ENCODE measurements at regions not wholly inside any gene's neighbourhood (a gene's known extent, or its start where the extent isn't known, plus 50 kb on each side); places are given as distances from the start of the nearest gene placed in this dataset.

GRCh38 chr12:115770643-115771042, 506.9 kb downstream of the MED13L start:
- no peak for TF ChIP-seq CTCF (IDR thresholded peaks at IDR 0.05; ENCODE audit: unreplicated experiment)
- no peak for DNase-seq (ENCODE audit: low spot score, unreplicated experiment)
- no peak overlapping the region for H3K4me3 Mint-ChIP-seq (ENCODE audit: low read depth)
- no peaks in the 10 kb centered on the region for H3K4me1 Mint-ChIP-seq (ENCODE audit: low read depth)
- H3K9me3 Mint-ChIP-seq (ENCODE audit: low read depth) = peaks cover 5% of the 10 kb centered on the region
- H3K27me3 Mint-ChIP-seq = peaks cover 3% of the 10 kb centered on the region
- H3K27ac Mint-ChIP-seq = no peak overlapping the region
- no peaks in the 10 kb centered on the region for H3K36me3 Mint-ChIP-seq (ENCODE audit: insufficient read depth)

- Mint-ChIP-seq H3K27me3 (peaks cover 3% of the 10 kb centered on the region), H3K4me3 (ENCODE audit: low read depth) (no peak overlapping the region)
These were observed 509.6 kb downstream of the MED13L start for GRCh38 chr12:115767916-115768315.

GRCh38 chr12:115763982-115764621, 513.4 kb downstream of the MED13L start:
- no peaks in the 10 kb centered on the region for H3K9me3 Mint-ChIP-seq (ENCODE audit: low read depth)
- H3K4me3 Mint-ChIP-seq (ENCODE audit: low read depth) = no peak overlapping the region
- TF ChIP-seq CTCF (IDR thresholded peaks at IDR 0.05; ENCODE audit: unreplicated experiment) = no peak
- peaks cover 7% of the 10 kb centered on the region for H3K27me3 Mint-ChIP-seq
- no peak overlapping the region for H3K27ac Mint-ChIP-seq
- no peak for DNase-seq (ENCODE audit: low spot score, unreplicated experiment)
- no peaks in the 10 kb centered on the region for H3K36me3 Mint-ChIP-seq (ENCODE audit: insufficient read depth)
- peaks cover 8% of the 10 kb centered on the region for H3K4me1 Mint-ChIP-seq (ENCODE audit: low read depth)

More at GRCh38 chr12:115767916-115768315, 509.6 kb downstream of the MED13L start:
- no peaks in the 10 kb centered on the region for H3K9me3 Mint-ChIP-seq (ENCODE audit: low read depth)
- no peaks in the 10 kb centered on the region for H3K36me3 Mint-ChIP-seq (ENCODE audit: insufficient read depth)
- DNase-seq (ENCODE audit: low spot score, unreplicated experiment) = no peak
- H3K4me1 Mint-ChIP-seq (ENCODE audit: low read depth) = peaks cover 3% of the 10 kb centered on the region
- no peak overlapping the region for H3K27ac Mint-ChIP-seq
- TF ChIP-seq CTCF (IDR thresholded peaks at IDR 0.05; ENCODE audit: unreplicated experiment) = no peak

GRCh38 chr12:115763376-115763775, 514.1 kb downstream of the MED13L start:
- no peak for DNase-seq (ENCODE audit: low spot score, unreplicated experiment)

GRCh38 chr12:115762936-115763335, 514.6 kb downstream of the MED13L start:
- H3K27me3 Mint-ChIP-seq = peaks cover 7% of the 10 kb centered on the region
- TF ChIP-seq CTCF (IDR thresholded peaks at IDR 0.05; ENCODE audit: unreplicated experiment) = no peak
- no peaks in the 10 kb centered on the region for H3K9me3 Mint-ChIP-seq (ENCODE audit: low read depth)
- H3K4me1 Mint-ChIP-seq (ENCODE audit: low read depth) = peaks cover 11% of the 10 kb centered on the region
- H3K4me3 Mint-ChIP-seq (ENCODE audit: low read depth) = no peak overlapping the region
- no peak overlapping the region for H3K27ac Mint-ChIP-seq
- no peak for DNase-seq (ENCODE audit: low spot score, unreplicated experiment)
- no peaks in the 10 kb centered on the region for H3K36me3 Mint-ChIP-seq (ENCODE audit: insufficient read depth)

More at GRCh38 chr12:115763376-115763775, 514.1 kb downstream of the MED13L start:
- Mint-ChIP-seq H3K4me1 (ENCODE audit: low read depth) (peaks cover 8% of the 10 kb centered on the region), H3K36me3 (ENCODE audit: insufficient read depth) (no peaks in the 10 kb centered on the region), H3K4me3 (ENCODE audit: low read depth) (no peak overlapping the region), H3K27me3 (peaks cover 7% of the 10 kb centered on the region), H3K9me3 (ENCODE audit: low read depth) (no peaks in the 10 kb centered on the region), H3K27ac (no peak overlapping the region)
- TF ChIP-seq CTCF (IDR thresholded peaks at IDR 0.05; ENCODE audit: unreplicated experiment) = no peak
